H9 (cell line): ENCODE measurements at regions not wholly inside any gene's neighbourhood (a gene's known extent, or its start where the extent isn't known, plus 50 kb on each side); places are given as distances from the start of the nearest gene placed in this dataset.

Experiments
- DNase-seq: peaks from one replicate; pipeline ENCODE4 v3.0.0-alpha.2; 2017
- H2AFZ ChIP-seq: one replicate; pipeline ENCODE4 v1.6.1; 2013; ENCODE audit warnings: mild to moderate bottlenecking, low read length, control low read depth, moderate library complexity
- H2AK5ac ChIP-seq: 2 replicates; pipeline ENCODE4 v1.6.1; 2013; ENCODE audit warnings: low read length, control low read depth, mixed read lengths; ENCODE audit not compliant: insufficient read length
- H2BK120ac ChIP-seq: one replicate; pipeline ENCODE4 v1.6.1; 2013; ENCODE audit warnings: low read depth, mild to moderate bottlenecking, low read length, control low read depth, inconsistent platforms; ENCODE audit not compliant: poor library complexity, severe bottlenecking
- H2BK12ac ChIP-seq: 2 replicates; pipeline ENCODE4 v1.6.1; 2013; ENCODE audit warnings: low read length, control low read depth, mixed read lengths, low read depth; ENCODE audit not compliant: insufficient read length
- H2BK15ac ChIP-seq: 2 replicates; pipeline ENCODE4 v1.6.1; 2013; ENCODE audit warnings: low read depth, low read length, control low read depth
- H2BK20ac ChIP-seq: one replicate; pipeline ENCODE4 v1.6.1; 2013; ENCODE audit warnings: low read depth, mild to moderate bottlenecking, low read length, control low read depth, inconsistent platforms; ENCODE audit not compliant: poor library complexity, severe bottlenecking
- H2BK5ac ChIP-seq: 2 replicates; pipeline ENCODE4 v1.6.1; 2013; ENCODE audit warnings: low read length, control low read depth, mixed read lengths; ENCODE audit not compliant: insufficient read length
- H3K14ac ChIP-seq: 2 replicates; pipeline ENCODE4 v1.6.1; 2013; ENCODE audit warnings: low read length, control low read depth; ENCODE audit not compliant: insufficient read depth
- H3K18ac ChIP-seq: 2 replicates; pipeline ENCODE4 v1.6.1; 2013; ENCODE audit warnings: low read depth, mild to moderate bottlenecking, mixed read lengths, low read length, control low read depth; ENCODE audit not compliant: insufficient read length
- H3K23ac ChIP-seq: 2 replicates; pipeline ENCODE4 v1.6.1; 2013; ENCODE audit warnings: low read length, control low read depth, mixed read lengths, low read depth; ENCODE audit not compliant: insufficient read length
- H3K23me2 ChIP-seq: 2 replicates; pipeline ENCODE4 v1.6.1; 2013; ENCODE audit warnings: low read depth, mild to moderate bottlenecking, mixed read lengths, low read length, control low read depth; ENCODE audit not compliant: insufficient read length, poor library complexity, severe bottlenecking
- H3K27ac ChIP-seq: 2 replicates; pipeline ENCODE4 v1.5.1; 2013; ENCODE audit warnings: low read length, control low read depth, mixed read lengths, low read depth; ENCODE audit not compliant: insufficient read length
- H3K27me3 ChIP-seq: 2 replicates; pipeline ENCODE4 v1.6.1; 2013; ENCODE audit warnings: low read length, control low read depth, inconsistent platforms; ENCODE audit not compliant: insufficient read depth
- H3K4ac ChIP-seq: 2 replicates; pipeline ENCODE4 v1.6.1; 2013; ENCODE audit warnings: low read depth, mild to moderate bottlenecking, control low read depth, inconsistent platforms, low read length, moderate library complexity
- H3K4me1 ChIP-seq: 2 replicates; pipeline ENCODE4 v1.6.1; 2013; ENCODE audit warnings: low read length, control low read depth, inconsistent platforms; ENCODE audit not compliant: insufficient read depth
- H3K4me2 ChIP-seq: 2 replicates; pipeline ENCODE4 v1.6.1; 2013; ENCODE audit warnings: low read length, control low read depth, mixed read lengths; ENCODE audit not compliant: insufficient read length, insufficient read depth
- H3K56ac ChIP-seq: 2 replicates; pipeline ENCODE4 v1.6.1; 2013; ENCODE audit warnings: low read depth, mild to moderate bottlenecking, mixed read lengths, low read length, control low read depth; ENCODE audit not compliant: insufficient read length
- H3K79me1 ChIP-seq: 2 replicates; pipeline ENCODE4 v1.6.1; 2013; ENCODE audit warnings: low read depth, mild to moderate bottlenecking, moderate library complexity, low read length, control low read depth, inconsistent platforms; ENCODE audit not compliant: insufficient read depth, poor library complexity, severe bottlenecking
- H3K79me2 ChIP-seq: 2 replicates; pipeline ENCODE4 v1.6.1; 2013; ENCODE audit warnings: low read length, control low read depth, inconsistent platforms; ENCODE audit not compliant: insufficient read depth
- H3K9ac ChIP-seq: 2 replicates; pipeline ENCODE4 v1.6.1; 2013; ENCODE audit warnings: low read length, control low read depth, mixed read lengths; ENCODE audit not compliant: insufficient read length; ENCODE audit errors: extremely low read depth
- H3K9me3 ChIP-seq: one replicate; pipeline ENCODE4 v1.6.1; 2013; ENCODE audit warnings: low read depth, low read length, inconsistent platforms; ENCODE audit not compliant: control insufficient read depth
- H3T11ph ChIP-seq: one replicate; pipeline ENCODE4 v1.6.1; 2013; ENCODE audit warnings: mild to moderate bottlenecking, low read length, control low read depth, inconsistent platforms
- H4K20me1 ChIP-seq: one replicate; pipeline ENCODE4 v1.6.1; 2013; ENCODE audit not compliant: control insufficient read depth, insufficient read length, insufficient read depth
- H4K5ac ChIP-seq: 2 replicates; pipeline ENCODE4 v1.6.1; 2013; ENCODE audit warnings: low read depth, mild to moderate bottlenecking, mixed read lengths, low read length, control low read depth; ENCODE audit not compliant: insufficient read length
- H4K8ac ChIP-seq: replicated peaks from 2 replicates; pipeline ENCODE4 v1.6.1; 2013; ENCODE audit warnings: low read length, control low read depth, mixed read lengths, low read depth; ENCODE audit not compliant: insufficient read length
- H4K91ac ChIP-seq: 2 replicates; pipeline ENCODE4 v1.6.1; 2013; ENCODE audit warnings: low read depth, mild to moderate bottlenecking, moderate library complexity, mixed read lengths, low read length, control low read depth; ENCODE audit not compliant: insufficient read length
- H3K27ac Mint-ChIP-seq, 3 experiments: 2 replicates in 2 of 3; 3 replicates in 1 of 3; pipeline ENCODE4 v1.8.0; 2020 to 2021; ENCODE audit warnings: mixed read lengths in 3 of 3, mild to moderate bottlenecking in 1 of 3, moderate library complexity in 1 of 3
- H3K27me3 Mint-ChIP-seq: 2 replicates; pipeline ENCODE4 v1.8.0; 2021; ENCODE audit warnings: low read depth, mild to moderate bottlenecking, moderate library complexity, mixed read lengths
- H3K36me3 Mint-ChIP-seq, 3 experiments: 2 replicates in 2 of 3; 3 replicates in 1 of 3; pipeline ENCODE4 v1.8.0; 2020 to 2021; ENCODE audit warnings: low read depth in 3 of 3, mixed read lengths in 3 of 3; ENCODE audit not compliant: insufficient read depth in 1 of 3
- H3K4me1 Mint-ChIP-seq, 2 experiments: 2 replicates each; pipeline ENCODE4 v1.8.0; 2020; ENCODE audit warnings: mixed read lengths in 2 of 2
- H3K4me3 Mint-ChIP-seq, 2 experiments: 2 replicates in 1 of 2; 3 replicates in 1 of 2; pipeline ENCODE4 v1.8.0; 2020 to 2021; ENCODE audit warnings: mild to moderate bottlenecking in 2 of 2, mixed read lengths in 2 of 2, moderate library complexity in 1 of 2
- H3K9me3 Mint-ChIP-seq, 2 experiments: 2 replicates in 1 of 2; 3 replicates in 1 of 2; pipeline ENCODE4 v1.8.0; 2020; ENCODE audit warnings: mild to moderate bottlenecking in 2 of 2, mixed read lengths in 2 of 2, moderate library complexity in 1 of 2
- WGBS: extraction: QIAGEN DNeasy Blood & Tissue Kit; methylation state at CpG from one replicate; pipeline ENCODE4 v1.1.7; 2013; ENCODE audit warnings: missing lambda C conversion rate, low lambda C conversion rate, mixed read lengths; ENCODE audit not compliant: insufficient read length; ENCODE audit errors: extremely low coverage; 5-methylcytosine and 5-hydroxymethylcytosine counted together
- TF ChIP-seq, protein P1 (sequence below): fragments of 200-600 bp; sonication (generic); conservative IDR thresholded peaks from 3 replicates; pipeline ENCODE4 v1.8.0; 2021; ENCODE audit warnings: antibody characterized with exemption, mild to moderate bottlenecking

DNA sequence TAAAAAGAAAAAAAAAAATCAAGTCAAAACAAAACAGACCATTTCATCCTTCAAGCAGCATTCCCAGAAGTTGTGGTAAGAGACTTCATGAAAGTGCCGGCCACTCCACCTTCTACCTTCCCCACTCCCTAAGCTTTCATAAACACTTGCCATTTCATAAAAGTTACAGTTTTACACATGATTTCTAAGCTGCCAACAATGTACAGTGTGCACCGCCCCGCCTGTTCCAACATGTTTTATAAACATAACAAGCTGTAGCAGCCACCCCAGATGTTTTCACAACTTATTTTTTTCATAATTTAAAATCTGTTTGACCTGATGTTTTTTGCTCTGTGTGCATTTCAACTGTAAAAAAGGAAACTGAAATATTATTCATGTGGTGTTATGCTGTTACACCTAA is 608.1 kb downstream of the TOX3 start:
- H4K91ac ChIP-seq: no peak overlapping the region
- Mint-ChIP-seq H3K27ac (no peak overlapping the region), H3K9me3 (no peaks in the 10 kb centered on the region), H3K4me3 (no peak overlapping the region; a peak in 1 of 5 replicates), H3K4me1 (peaks cover 31% of the 10 kb centered on the region in 2 experiments), H3K36me3 (peaks cover 0 to 3% (median 0%) of the 10 kb centered on the region in 3 experiments; a peak in 1 of 7 replicates), H3K27me3 (no peaks in the 10 kb centered on the region; the same call in 1 of the 2 replicates)
- no peaks in the 10 kb centered on the region for H3K9me3 ChIP-seq
- no peak overlapping the region for H3K27ac ChIP-seq
- no peaks in the 10 kb centered on the region for H3K23me2 ChIP-seq
- H3K27me3 ChIP-seq: no peaks in the 10 kb centered on the region
- H3K9ac ChIP-seq: no peak overlapping the region
- no peaks in the 10 kb centered on the region for H3K79me1 ChIP-seq
- H3K4me1 ChIP-seq: peaks cover 9% of the 10 kb centered on the region
- TF ChIP-seq, protein P1, sequence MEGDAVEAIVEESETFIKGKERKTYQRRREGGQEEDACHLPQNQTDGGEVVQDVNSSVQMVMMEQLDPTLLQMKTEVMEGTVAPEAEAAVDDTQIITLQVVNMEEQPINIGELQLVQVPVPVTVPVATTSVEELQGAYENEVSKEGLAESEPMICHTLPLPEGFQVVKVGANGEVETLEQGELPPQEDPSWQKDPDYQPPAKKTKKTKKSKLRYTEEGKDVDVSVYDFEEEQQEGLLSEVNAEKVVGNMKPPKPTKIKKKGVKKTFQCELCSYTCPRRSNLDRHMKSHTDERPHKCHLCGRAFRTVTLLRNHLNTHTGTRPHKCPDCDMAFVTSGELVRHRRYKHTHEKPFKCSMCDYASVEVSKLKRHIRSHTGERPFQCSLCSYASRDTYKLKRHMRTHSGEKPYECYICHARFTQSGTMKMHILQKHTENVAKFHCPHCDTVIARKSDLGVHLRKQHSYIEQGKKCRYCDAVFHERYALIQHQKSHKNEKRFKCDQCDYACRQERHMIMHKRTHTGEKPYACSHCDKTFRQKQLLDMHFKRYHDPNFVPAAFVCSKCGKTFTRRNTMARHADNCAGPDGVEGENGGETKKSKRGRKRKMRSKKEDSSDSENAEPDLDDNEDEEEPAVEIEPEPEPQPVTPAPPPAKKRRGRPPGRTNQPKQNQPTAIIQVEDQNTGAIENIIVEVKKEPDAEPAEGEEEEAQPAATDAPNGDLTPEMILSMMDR: no peak
- no peak overlapping the region for H2AK5ac ChIP-seq
- H4K8ac ChIP-seq: no peak overlapping the region
- H2AFZ ChIP-seq: no peak overlapping the region
- H2BK20ac ChIP-seq: no peak overlapping the region
- no peak overlapping the region for H3K23ac ChIP-seq
- H2BK12ac ChIP-seq: no peak overlapping the region
- H3K18ac ChIP-seq: no peak overlapping the region
- H3K79me2 ChIP-seq: 0 out of 2 replicates have a peak, but pooled peaks cover 2% of the 10 kb centered on the region
- H3K56ac ChIP-seq: no peak overlapping the region
- WGBS: no CpG with 5 or more reads among the region's 3 CpGs
- no peak overlapping the region for H2BK15ac ChIP-seq
- no peak overlapping the region for H2BK5ac ChIP-seq
- no peak overlapping the region for H4K5ac ChIP-seq
- H3K4me2 ChIP-seq: no peak overlapping the region
- H3K4ac ChIP-seq: no peak overlapping the region
- no peaks in the 10 kb centered on the region for H4K20me1 ChIP-seq
- H3T11ph ChIP-seq: no peak overlapping the region
- no peak overlapping the region for H3K14ac ChIP-seq
- H2BK120ac ChIP-seq: no peak overlapping the region
- DNase-seq: no peak
